ENCODE measurements at regions not wholly inside any gene's neighbourhood (a gene's known extent, or its start where the extent isn't known, plus 50 kb on each side); places are given as distances from the start of the nearest gene placed in this dataset.

- no peak for TF ChIP-seq POLR2A (IDR thresholded peaks at IDR 0.05)
- TF ChIP-seq CTCF (IDR thresholded peaks at IDR 0.05): no peak
These were observed 251.4 kb downstream of the HS3ST3B1 start for GRCh38 chr17:14552306-14552705.
